Neural progenitor cell (in vitro differentiated cells): ENCODE measurements at regions not wholly inside any gene's neighbourhood (a gene's known extent, or its start where the extent isn't known, plus 50 kb on each side); places are given as distances from the start of the nearest gene placed in this dataset.

Experiments
- CTCF ChIP-seq: fragments of 200-600 bp; sonication (generic); IDR thresholded peaks from 2 replicates; pipeline ENCODE4 v1.5.1; 2017; ENCODE audit warnings: antibody characterized with exemption, mild to moderate bottlenecking
- EZH2phosphoT487 ChIP-seq: fragments of 200-600 bp; sonication (generic); IDR thresholded peaks from 2 replicates; pipeline ENCODE4 v1.6.1; 2017; ENCODE audit warnings: antibody characterized with exemption

- TF ChIP-seq EZH2phosphoT487 (no peak), CTCF (no peak)
Observed at GRCh38 chr16:59045501-59045900, 311.4 kb upstream of the GOT2 start.
